RWPE1 (cell line): ENCODE measurements at regions not wholly inside any gene's neighbourhood (a gene's known extent, or its start where the extent isn't known, plus 50 kb on each side); places are given as distances from the start of the nearest gene placed in this dataset.

Experiments used
- CTCF ChIA-PET: fragments of 350-600 bp; sonication (Branson Sonifier 250); formaldehyde crosslinking; extraction: SDS; loops from one replicate; lab custom pipeline; 2021; lab: Yijun Ruan, JAX
- POLR2A ChIA-PET: fragments of 400-600 bp; formaldehyde crosslinking; extraction: SDS; loops from one replicate; lab custom pipeline; 2020; ENCODE audit warnings: antibody characterized with exemption; ENCODE audit not compliant: low non-redundant PET; lab: Yijun Ruan, JAX
- DNase-seq: peaks from one replicate; pipeline ENCODE4 v3.0.0; 2012; ENCODE audit warnings: low spot score
- H3K27ac ChIP-seq: fragments of 450-650 bp; 2 replicates; pipeline ENCODE4 v1.5.1; 2017
- TF ChIP-seq, protein P1 (sequence below): fragments of 450-650 bp; conservative IDR thresholded peaks from 2 replicates; pipeline ENCODE4 v1.5.1; 2017; ENCODE audit warnings: low read depth, mild to moderate bottlenecking

DNA sequence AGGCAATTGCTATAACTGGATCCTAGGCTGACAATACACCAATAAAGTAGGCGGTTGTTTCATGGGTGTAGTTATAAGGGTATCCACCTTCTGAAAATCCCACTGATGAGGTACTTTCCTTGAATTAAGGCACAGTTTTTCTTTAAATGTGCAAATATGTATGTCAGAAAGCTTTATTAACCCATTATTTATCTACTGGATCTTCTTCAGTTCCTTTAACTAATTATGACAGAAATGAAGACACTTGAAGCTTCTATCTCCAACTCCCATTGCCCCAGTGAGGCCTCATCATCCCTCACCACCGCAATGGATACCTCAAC, 159.6 kb upstream of the KLF3 start:
- TF ChIP-seq, protein P1, sequence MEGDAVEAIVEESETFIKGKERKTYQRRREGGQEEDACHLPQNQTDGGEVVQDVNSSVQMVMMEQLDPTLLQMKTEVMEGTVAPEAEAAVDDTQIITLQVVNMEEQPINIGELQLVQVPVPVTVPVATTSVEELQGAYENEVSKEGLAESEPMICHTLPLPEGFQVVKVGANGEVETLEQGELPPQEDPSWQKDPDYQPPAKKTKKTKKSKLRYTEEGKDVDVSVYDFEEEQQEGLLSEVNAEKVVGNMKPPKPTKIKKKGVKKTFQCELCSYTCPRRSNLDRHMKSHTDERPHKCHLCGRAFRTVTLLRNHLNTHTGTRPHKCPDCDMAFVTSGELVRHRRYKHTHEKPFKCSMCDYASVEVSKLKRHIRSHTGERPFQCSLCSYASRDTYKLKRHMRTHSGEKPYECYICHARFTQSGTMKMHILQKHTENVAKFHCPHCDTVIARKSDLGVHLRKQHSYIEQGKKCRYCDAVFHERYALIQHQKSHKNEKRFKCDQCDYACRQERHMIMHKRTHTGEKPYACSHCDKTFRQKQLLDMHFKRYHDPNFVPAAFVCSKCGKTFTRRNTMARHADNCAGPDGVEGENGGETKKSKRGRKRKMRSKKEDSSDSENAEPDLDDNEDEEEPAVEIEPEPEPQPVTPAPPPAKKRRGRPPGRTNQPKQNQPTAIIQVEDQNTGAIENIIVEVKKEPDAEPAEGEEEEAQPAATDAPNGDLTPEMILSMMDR: no peak
- H3K27ac ChIP-seq: no peak overlapping the region
- DNase-seq: no peak
- ChIA-PET CTCF (no interaction called here), POLR2A (no interaction called here)

DNA sequence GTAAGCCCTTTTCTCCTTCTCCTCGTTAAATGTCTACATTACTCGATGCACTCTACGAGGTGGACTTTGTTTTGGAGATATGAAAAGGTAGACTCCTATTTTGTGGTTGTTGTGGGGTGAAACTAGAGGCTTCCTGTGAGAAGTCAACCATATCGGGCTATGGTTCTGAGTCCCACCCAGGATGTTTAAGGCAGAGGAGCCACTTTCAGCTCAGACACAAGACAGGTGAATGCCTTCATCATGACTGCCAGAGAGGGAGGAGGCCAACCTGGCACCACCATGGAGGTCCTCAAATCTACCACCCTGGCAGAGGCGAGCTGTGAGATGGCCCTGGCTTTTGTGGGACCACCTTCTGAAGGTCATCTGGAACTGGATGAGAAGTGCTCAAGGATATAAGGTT, 154.4 kb upstream of the KLF3 start:
- no peak overlapping the region for H3K27ac ChIP-seq
- ChIA-PET CTCF (no interaction called here), POLR2A (no interaction called here)
- TF ChIP-seq, protein P1: no peak
- DNase-seq: no peak

DNA sequence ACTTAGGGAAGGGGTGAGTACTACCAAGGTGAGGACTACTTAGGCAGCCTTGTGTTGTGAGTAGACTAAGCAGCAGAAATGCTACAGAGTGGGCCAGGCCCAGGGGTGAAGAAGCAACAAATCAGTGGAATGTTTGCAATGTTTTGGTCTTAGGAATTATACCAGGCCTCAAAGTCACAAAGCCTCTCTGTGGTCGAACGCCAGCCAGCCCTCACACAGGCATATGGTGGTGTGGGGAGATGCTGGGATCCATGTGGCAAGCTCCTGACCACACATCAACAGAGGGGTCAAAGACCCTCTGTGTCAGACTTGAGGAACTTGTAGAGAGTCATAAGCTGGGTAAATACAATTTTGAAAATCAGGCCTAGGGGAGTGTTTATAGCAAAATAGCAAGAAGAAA, 153.8 kb upstream of the KLF3 start:
- TF ChIP-seq, protein P1: no peak
- ChIA-PET POLR2A (no interaction called here), CTCF (no interaction called here)
- no peak for DNase-seq
- H3K27ac ChIP-seq: no peak overlapping the region

DNA sequence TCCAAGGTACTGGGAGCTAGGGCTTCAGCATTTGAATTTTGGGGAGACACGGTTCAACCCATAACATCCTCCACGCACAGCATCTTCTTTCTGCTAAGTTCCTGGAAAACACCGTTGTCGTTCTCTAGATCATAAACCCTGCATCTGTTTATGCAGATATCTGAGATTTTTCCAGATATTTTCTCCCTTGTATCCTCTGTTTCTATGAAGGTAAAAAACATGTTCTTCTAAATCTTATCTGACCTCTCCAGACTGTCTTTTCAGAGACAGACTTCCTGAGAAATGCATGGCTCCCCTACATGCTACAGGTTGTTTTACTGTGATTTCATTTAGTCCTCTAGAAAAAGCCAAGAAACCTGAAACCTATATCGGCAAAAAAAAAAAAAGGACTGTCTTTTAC, 152.3 kb upstream of the KLF3 start:
- DNase-seq: no peak
- POLR2A ChIA-PET: no interaction called here
- CTCF ChIA-PET: interaction anchor here (0.6 kb wide), 1 partner anchor 140 kb away, joined by 3 read pairs; no protein-coding TSS in a partner anchor
- H3K27ac ChIP-seq: no peak overlapping the region
- TF ChIP-seq, protein P1: no peak

DNA sequence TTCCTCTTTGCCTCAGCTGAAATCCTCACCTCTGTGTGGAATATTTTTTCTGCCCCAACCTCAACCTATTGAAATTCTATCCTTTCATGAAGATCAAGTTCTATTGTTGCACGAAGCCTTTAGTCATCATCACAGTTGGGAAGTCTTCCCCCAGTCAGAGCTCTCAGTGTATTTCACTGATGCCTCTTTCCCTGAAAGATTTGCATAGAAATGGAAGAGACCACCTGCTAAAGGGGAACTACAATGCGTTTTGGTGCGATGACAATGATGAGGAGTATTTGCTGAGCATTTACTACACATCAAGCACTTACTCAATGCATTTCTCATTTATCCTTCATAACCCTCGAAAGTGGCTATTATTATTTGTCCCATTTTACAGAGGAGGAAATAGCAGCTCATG, 151.2 kb upstream of the KLF3 start:
- H3K27ac ChIP-seq: no peak overlapping the region
- ChIA-PET CTCF (interaction anchor here (0.6 to 0.7 kb wide), 2 partner anchors 122 to 393 kb away, joined by 3 to 5 read pairs; no protein-coding TSS in a partner anchor), POLR2A (no interaction called here)
- no peak for DNase-seq
- TF ChIP-seq, protein P1: no peak

DNA sequence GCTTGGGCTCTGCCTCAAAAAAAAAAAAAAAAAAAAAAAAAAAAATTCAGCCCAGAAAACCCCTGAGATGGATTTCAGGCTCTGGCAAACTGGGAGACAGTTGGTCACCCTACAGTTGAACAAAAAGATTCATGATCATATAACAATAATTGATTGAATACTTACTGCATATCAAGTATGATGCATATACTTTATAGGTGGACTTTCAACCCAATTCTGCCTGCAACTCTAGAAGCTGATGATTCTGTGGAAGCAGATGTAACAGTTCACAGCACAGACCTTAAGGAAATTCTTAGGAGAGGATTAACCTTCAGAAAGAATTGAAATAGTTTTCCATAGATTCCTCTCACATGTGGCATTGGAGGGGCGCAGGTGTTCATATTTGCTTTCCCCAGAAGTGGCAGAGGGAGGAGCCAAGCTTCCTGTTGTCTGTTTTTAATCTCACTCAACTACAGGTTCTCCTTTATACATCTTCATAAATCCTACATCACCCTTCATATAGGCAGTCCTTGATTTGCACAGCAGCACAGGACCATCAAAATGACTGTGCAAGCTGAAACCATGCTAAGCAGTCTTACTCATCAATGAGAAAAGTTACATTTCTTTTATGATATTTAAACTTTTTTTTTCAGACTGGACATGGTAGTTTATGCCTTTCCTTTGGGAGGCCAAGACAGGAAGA, 149.4 kb upstream of the KLF3 start:
- DNase-seq: no peak

More for the DNA sequence above, 149.4 kb upstream of the KLF3 start:
- POLR2A ChIA-PET: no interaction called here
- TF ChIP-seq, protein P1: no peak
- H3K27ac ChIP-seq: no peak overlapping the region
- CTCF ChIA-PET: no interaction called here
